H1 (cell line): ENCODE measurements at regions not wholly inside any gene's neighbourhood (a gene's known extent, or its start where the extent isn't known, plus 50 kb on each side); places are given as distances from the start of the nearest gene placed in this dataset.

Source experiments
- CTCF ChIA-PET: fragments of 300-600 bp; sonication (Branson Sonifier 250); formaldehyde crosslinking; loops from one replicate; lab custom pipeline; 2021; ENCODE audit not compliant: partially characterized antibody; lab: Charles Lee
- POLR2A ChIA-PET: fragments of 300-600 bp; sonication (Branson Sonifier 250); formaldehyde crosslinking; loops from one replicate; lab custom pipeline; 2021; ENCODE audit warnings: inconsistent platforms; ENCODE audit not compliant: partially characterized antibody; lab: Charles Lee
- DNase-seq, 2 experiments: peaks; one replicate each; pipeline versions ENCODE4 v3.0.0 to v3.0.0-alpha.2; 2010 to 2022; ENCODE audit warnings: low spot score in 2 of 2, low read depth in 1 of 2, mixed read lengths in 1 of 2
- FAIRE-seq: peaks from 2 replicates; lab custom pipeline; 2011; peaks lifted over from hg19 to GRCh38; lab: Jason Lieb, UNC
- H2AFZ ChIP-seq: 2 replicates; pipeline ENCODE4 v1.8.1; 2012; ENCODE audit warnings: low read length, inconsistent platforms
- H2AK5ac ChIP-seq: 2 replicates; pipeline ENCODE4 v1.6.1; 2013; ENCODE audit warnings: low read depth, low read length
- H2BK120ac ChIP-seq: replicated peaks from 2 replicates; pipeline ENCODE3; 2013; ENCODE audit warnings: low read depth, low read length, inconsistent platforms
- H2BK12ac ChIP-seq: 2 replicates; pipeline ENCODE4 v1.6.1; 2013; ENCODE audit warnings: low read depth, low read length
- H2BK15ac ChIP-seq: 2 replicates; pipeline ENCODE4 v1.6.1; 2013; ENCODE audit warnings: low read length
- H2BK20ac ChIP-seq: 2 replicates; pipeline ENCODE4 v1.6.1; 2013; ENCODE audit warnings: low read length
- H2BK5ac ChIP-seq: 2 replicates; pipeline ENCODE4 v1.6.1; 2013; ENCODE audit warnings: low read depth, low read length
- H3K14ac ChIP-seq: 2 replicates; pipeline ENCODE4 v1.6.1; 2013; ENCODE audit warnings: inconsistent platforms; ENCODE audit not compliant: insufficient read length
- H3K18ac ChIP-seq: 2 replicates; pipeline ENCODE4 v1.6.1; 2013; ENCODE audit warnings: low read length; ENCODE audit errors: extremely low read depth
- H3K23ac ChIP-seq: 2 replicates; pipeline ENCODE4 v1.6.1; 2013; ENCODE audit warnings: inconsistent platforms; ENCODE audit not compliant: insufficient read length
- H3K23me2 ChIP-seq: 2 replicates; pipeline ENCODE4 v1.6.1; 2013; ENCODE audit warnings: low read depth, low read length
- H3K27ac ChIP-seq: 2 replicates; pipeline ENCODE4 v1.6.1; 2011; ENCODE audit warnings: low read depth, low read length, inconsistent platforms
- H3K27me3 ChIP-seq, 4 experiments: replicated peaks in 1 of 4; 1 replicate in 1 of 4; 2 replicates in 3 of 4; pipeline versions ENCODE4 v1.6.1 to v1.8.1; 2011 to 2013; ENCODE audit warnings: low read length in 3 of 4, mild to moderate bottlenecking in 3 of 4, inconsistent platforms in 2 of 4, mixed read lengths in 2 of 4, moderate library complexity in 1 of 4; ENCODE audit not compliant: control insufficient read depth in 3 of 4, insufficient read depth in 3 of 4; ENCODE audit errors: extremely low read depth in 1 of 4
- H3K36me3 ChIP-seq, 4 experiments: 2 replicates each; pipeline versions ENCODE4 v1.6.1 to v1.8.1; 2011 to 2013; ENCODE audit warnings: mild to moderate bottlenecking in 4 of 4, low read length in 3 of 4, moderate library complexity in 2 of 4, control low read depth in 1 of 4, inconsistent platforms in 1 of 4; ENCODE audit not compliant: insufficient read depth in 4 of 4, control insufficient read depth in 2 of 4
- H3K4ac ChIP-seq: replicated peaks from 2 replicates; pipeline ENCODE3; 2013; ENCODE audit warnings: low read length, low read depth, mixed read lengths, inconsistent platforms; ENCODE audit not compliant: insufficient read length
- H3K4me1 ChIP-seq, 4 experiments: replicated peaks in 1 of 4; 1 replicate in 1 of 4; 2 replicates in 3 of 4; pipeline versions ENCODE4 v1.6.1 to v1.8.1; 2011 to 2013; ENCODE audit warnings: low read length in 3 of 4, inconsistent platforms in 2 of 4, mixed read lengths in 1 of 4; ENCODE audit not compliant: insufficient read depth in 4 of 4, control insufficient read depth in 3 of 4
- H3K4me2 ChIP-seq, 2 experiments: 2 replicates each; pipeline versions ENCODE4 v1.6.1 to v1.8.1; 2011 to 2013; ENCODE audit warnings: low read depth in 2 of 2, low read length in 2 of 2, control low read depth in 1 of 2, inconsistent platforms in 1 of 2, mild to moderate bottlenecking in 1 of 2; ENCODE audit not compliant: insufficient read depth in 1 of 2
- H3K4me3 ChIP-seq, 4 experiments: fragments of 200-600, 300-600 bp in 1 of 4; sonication (generic), shearing (Covaris generic), sonication (Bioruptor Twin) in 1 of 4; 2 replicates each; pipeline versions ENCODE4 v1.5.1 to v1.8.1; 2011 to 2016; ENCODE audit warnings: low read length in 4 of 4, low read depth in 3 of 4, control low read depth in 2 of 4, inconsistent platforms in 2 of 4, mild to moderate bottlenecking in 2 of 4, mixed read lengths in 1 of 4, moderate library complexity in 1 of 4; ENCODE audit not compliant: insufficient read depth in 2 of 4; ENCODE audit errors: extremely low read depth in 1 of 4
- H3K56ac ChIP-seq: replicated peaks from 2 replicates; pipeline ENCODE3; 2013; ENCODE audit warnings: low read depth, mild to moderate bottlenecking, mixed read lengths, low read length, inconsistent platforms; ENCODE audit not compliant: insufficient read length
- H3K79me1 ChIP-seq: 2 replicates; pipeline ENCODE4 v1.6.1; 2013; ENCODE audit warnings: low read depth, low read length, control low read depth
- H3K79me2 ChIP-seq, 2 experiments: 2 replicates each; pipeline versions ENCODE4 v1.6.1 to v1.8.1; 2012 to 2013; ENCODE audit warnings: low read length in 2 of 2, mild to moderate bottlenecking in 2 of 2, inconsistent platforms in 1 of 2; ENCODE audit not compliant: insufficient read depth in 2 of 2, control insufficient read depth in 1 of 2
- H3K9ac ChIP-seq, 4 experiments: replicated peaks in 1 of 4; 1 replicate in 1 of 4; 2 replicates in 3 of 4; pipeline versions ENCODE4 v1.6.1 to v1.8.1; 2011 to 2013; ENCODE audit warnings: low read depth in 3 of 4, low read length in 3 of 4, control low read depth in 2 of 4, mild to moderate bottlenecking in 2 of 4, moderate library complexity in 2 of 4, inconsistent platforms in 1 of 4; ENCODE audit errors: extremely low read depth in 1 of 4
- H3K9me3 ChIP-seq, 2 experiments: 2 replicates each; pipeline versions ENCODE4 v1.6.1 to v1.8.1; 2012 to 2013; ENCODE audit warnings: mild to moderate bottlenecking in 2 of 2, moderate library complexity in 2 of 2, control low read depth in 1 of 2, inconsistent platforms in 1 of 2, low read depth in 1 of 2, low read length in 1 of 2, mixed read lengths in 1 of 2; ENCODE audit not compliant: insufficient read depth in 2 of 2
- H4K20me1 ChIP-seq, 2 experiments: replicated peaks in 1 of 2; 2 replicates each; pipeline versions ENCODE3 to v1.8.1; 2011 to 2013; ENCODE audit warnings: inconsistent platforms in 2 of 2, low read length in 2 of 2, mild to moderate bottlenecking in 1 of 2; ENCODE audit not compliant: insufficient read depth in 2 of 2, control insufficient read depth in 1 of 2
- H4K5ac ChIP-seq: 2 replicates; pipeline ENCODE4 v1.6.1; 2013; ENCODE audit warnings: low read length, low read depth, mixed read lengths, inconsistent platforms; ENCODE audit not compliant: insufficient read length
- H4K8ac ChIP-seq: 2 replicates; pipeline ENCODE4 v1.8.0; 2013; ENCODE audit warnings: mild to moderate bottlenecking, moderate library complexity, low read length, inconsistent platforms; ENCODE audit not compliant: insufficient read depth; ENCODE audit errors: extremely low read depth
- H4K91ac ChIP-seq: replicated peaks from 2 replicates; pipeline ENCODE3; 2013; ENCODE audit warnings: low read length, mixed read lengths, inconsistent platforms; ENCODE audit not compliant: insufficient read length
- SIN3A ChIP-seq, 2 experiments: IDR thresholded peaks in 1 of 2; conservative IDR thresholded peaks in 1 of 2; 2 replicates each; pipeline ENCODE4 v1.6.1; 2011 to 2012; ENCODE audit warnings: low read length in 2 of 2, improper control_type of control experiment in 1 of 2, low read depth in 1 of 2, mild to moderate bottlenecking in 1 of 2
- WGBS, 2 experiments: shearing (Covaris generic) in 1 of 2; methylation state at CpG; one replicate each; pipeline versions ENCODE4 v1.1.6 to v1.1.7; 2013 to 2015; ENCODE audit warnings: low lambda C conversion rate in 2 of 2, mixed read lengths in 2 of 2, inconsistent platforms in 1 of 2, low coverage in 1 of 2, missing lambda C conversion rate in 1 of 2; ENCODE audit not compliant: insufficient replicate concordance in 2 of 2, insufficient coverage in 1 of 2, insufficient read length in 1 of 2; ENCODE audit errors: extremely low coverage in 1 of 2, missing lambda C conversion rate in 1 of 2; 5-methylcytosine and 5-hydroxymethylcytosine counted together

DNA sequence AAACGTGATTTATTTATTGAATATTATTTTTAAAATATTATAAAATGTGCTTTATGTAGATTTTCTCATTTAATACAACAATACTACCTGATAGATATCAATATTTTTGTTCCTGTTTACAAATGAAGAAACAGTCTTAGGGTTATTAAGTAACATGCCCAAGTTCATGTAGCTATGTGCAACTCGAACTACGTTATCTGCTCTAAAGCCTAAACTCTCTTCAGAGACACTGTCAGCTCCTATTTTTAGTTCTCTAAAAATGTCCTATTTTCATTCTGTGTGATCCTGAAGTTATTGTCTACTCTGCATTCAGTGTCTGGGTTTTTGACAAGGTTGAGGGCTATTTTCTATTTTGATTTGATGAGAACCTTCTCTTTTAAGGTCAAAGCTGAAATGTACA, 550.1 kb upstream of the B3GALT2 start:
- Histone ChIP-seq H3K4me1 (no peaks in the 10 kb centered on the region; a peak in 1 of 7 replicates), H3K27ac (no peak overlapping the region), H2BK5ac (no peak overlapping the region), H2AK5ac (no peak overlapping the region), H3K4ac (no peak overlapping the region), H3K9ac (no peak overlapping the region), H4K91ac (no peak overlapping the region), H3K18ac (no peak overlapping the region), H2BK12ac (no peak overlapping the region), H3K4me2 (no peak overlapping the region), H4K5ac (no peak overlapping the region), H4K8ac (no peak overlapping the region), H3K36me3 (no peaks in the 10 kb centered on the region; a peak in 1 of 8 replicates), H3K56ac (no peak overlapping the region), H3K23me2 (no peaks in the 10 kb centered on the region), H2AFZ (no peak overlapping the region), H2BK20ac (no peak overlapping the region), H3K79me2 (no peaks in the 10 kb centered on the region), H3K23ac (no peak overlapping the region), H2BK15ac (no peak overlapping the region), H4K20me1 (no peaks in the 10 kb centered on the region), H3K14ac (no peak overlapping the region), H3K27me3 (no peaks in the 10 kb centered on the region), H2BK120ac (no peak overlapping the region)
- ChIA-PET POLR2A (interaction anchor here (0.6 kb wide), 1 partner anchor 17 kb away, joined by 4 read pairs; no protein-coding TSS in a partner anchor), CTCF (interaction anchor here (1.3 kb wide), 1 partner anchor 9 kb away, joined by 3 read pairs; no protein-coding TSS in a partner anchor)
- no peak for DNase-seq
- FAIRE-seq = no peak
- 88% methylated on average over 3 of the region's 3 CpGs; no CpG with 5 or more reads in 1 of the 2 experiments for WGBS, 2 experiments
- no peak for TF ChIP-seq SIN3A (conservative IDR thresholded peaks at IDR 0.05 in 1 of 2, IDR thresholded peaks at IDR 0.05 in 1 of 2; ENCODE audit: low read depth in 1 of 2, low read length in 2 of 2)
- TF ChIP-seq, all 59 proteins: peak for 0
- H3K9me3 ChIP-seq = peaks cover 6% of the 10 kb centered on the region in 2 experiments; a peak in 3 of 4 replicates
- no peaks in the 10 kb centered on the region for H3K79me1 ChIP-seq
- H3K4me3 ChIP-seq = no peak overlapping the region
